GM18873 (cell line): ENCODE measurements at regions not wholly inside any gene's neighbourhood (a gene's known extent, or its start where the extent isn't known, plus 50 kb on each side); places are given as distances from the start of the nearest gene placed in this dataset.

ENCODE experiments used
- ATAC-seq: cut with Tn5 transposase; IDR thresholded peaks from one replicate; pipeline ENCODE4 v1.9.1; 2021; ENCODE audit warnings: mild to moderate bottlenecking, moderate library complexity, moderate number of reproducible peaks; ENCODE audit not compliant: unreplicated experiment, low FRiP score

GRCh38 chr3:46146548-46146947 is 61.6 kb downstream of the CCR1 start:
- ATAC-seq, result no peak

- ATAC-seq, result no peak
Measured at GRCh38 chr3:46146021-46146420, 62.1 kb downstream of the CCR1 start.

GRCh38 chr3:46145147-46145546 is 63.0 kb downstream of the CCR1 start:
- ATAC-seq, result no peak

- ATAC-seq, result no peak
Measured at GRCh38 chr3:46143951-46144473, 64.1 kb downstream of the CCR1 start.

GRCh38 chr3:46141813-46142212 is 66.3 kb downstream of the CCR1 start:
- ATAC-seq, result no peak

GRCh38 chr3:46138581-46138980 is 69.5 kb downstream of the CCR1 start:
- no peak for ATAC-seq

- no peak for ATAC-seq
Measured at GRCh38 chr3:46135475-46135874, 72.6 kb downstream of the CCR1 start.

GRCh38 chr3:46133285-46133684 is 74.8 kb downstream of the CCR1 start:
- ATAC-seq, result no peak

- no peak for ATAC-seq
Measured at GRCh38 chr3:46132565-46132964, 75.5 kb downstream of the CCR1 start.

- no peak for ATAC-seq
Measured at GRCh38 chr3:46131884-46132450, 76.1 kb downstream of the CCR1 start.

GRCh38 chr3:46130631-46131310 is 77.3 kb downstream of the CCR1 start:
- ATAC-seq, result no peak

GRCh38 chr3:46129588-46130272 is 78.4 kb downstream of the CCR1 start:
- ATAC-seq, result no peak

- no peak for ATAC-seq
Measured at GRCh38 chr3:46127503-46127902, 80.6 kb downstream of the CCR1 start.

- no peak for ATAC-seq
Measured at GRCh38 chr3:46124216-46125177, 83.6 kb downstream of the CCR1 start.

GRCh38 chr3:46123646-46124045 is 84.5 kb downstream of the CCR1 start:
- no peak for ATAC-seq

- no peak for ATAC-seq
Measured at GRCh38 chr3:46122091-46122490, 86.0 kb downstream of the CCR1 start.

- no peak for ATAC-seq
Measured at GRCh38 chr3:46120983-46121382, 87.1 kb downstream of the CCR1 start.

GRCh38 chr3:46119709-46120498 is 88.2 kb downstream of the CCR1 start:
- no peak for ATAC-seq

- ATAC-seq, result no peak
Measured at GRCh38 chr3:46119253-46119652, 88.9 kb downstream of the CCR1 start.

GRCh38 chr3:46116996-46117395 is 89.7 kb upstream of the XCR1 start:
- ATAC-seq, result no peak
